Breast epithelium (tissue), 4 donors: ENCODE measurements at regions not wholly inside any gene's neighbourhood (a gene's known extent, or its start where the extent isn't known, plus 50 kb on each side); places are given as distances from the start of the nearest gene placed in this dataset.

Experiments
- DNase-seq, 2 donors: peaks; one replicate each; pipeline ENCODE4 v3.0.0-alpha.2; 2019; ENCODE audit warnings: low spot score in 2 of 2
- H3K27ac ChIP-seq, 2 donors: fragments of 200-600 bp; sonication (generic) in 1 of 2; one replicate each; pipeline ENCODE4 v1.5.1; 2016 to 2019; ENCODE audit warnings: mild to moderate bottlenecking in 1 of 2
- H3K27me3 ChIP-seq, 2 donors: fragments of 200-600 bp; sonication (generic) in 1 of 2; one replicate each; pipeline versions ENCODE4 v1.5.1 to v1.6.0; 2017 to 2019; ENCODE audit warnings: control low read depth in 1 of 2, mild to moderate bottlenecking in 1 of 2
- H3K36me3 ChIP-seq: fragments of 200-600 bp; one replicate; pipeline ENCODE4 v1.5.1; 2019
- H3K4me1 ChIP-seq, 2 donors: fragments of 200-600 bp; sonication (generic); one replicate each; pipeline ENCODE4 v1.5.1; 2016 to 2019; ENCODE audit warnings: control low read depth in 1 of 2
- H3K4me3 ChIP-seq, 3 donors: fragments of 200-600 bp; sonication (generic); 1 replicate in 2 of 3; 2 replicates in 1 of 3; pipeline ENCODE4 v1.5.1; 2016 to 2019; ENCODE audit warnings: mild to moderate bottlenecking in 3 of 3, moderate library complexity in 2 of 3
- H3K9me3 ChIP-seq, 2 donors: fragments of 200-600 bp; sonication (generic) in 1 of 2; one replicate each; pipeline ENCODE4 v1.5.1; 2016 to 2019; ENCODE audit warnings: control low read depth in 1 of 2
- POLR2A ChIP-seq: fragments of 450-650 bp; IDR thresholded peaks from one replicate; pipeline ENCODE4 v1.6.1; 2016; ENCODE audit warnings: antibody characterized with exemption, mild to moderate bottlenecking, moderate library complexity
- POLR2AphosphoS5 ChIP-seq, 3 donors: sonication (generic); formaldehyde crosslinking; IDR thresholded peaks; one replicate each; pipeline ENCODE4 v1.6.1; 2017; ENCODE audit warnings: antibody characterized with exemption in 3 of 3
- intact Hi-C: fragments of 100-400 bp; cut with DNase I; formaldehyde crosslinking; loops from one replicate; pipeline ENCODE4 v1.15.1; 2023; ENCODE audit warnings: low total_unique reads
- TF ChIP-seq, protein P1 (sequence below), 3 donors: fragments of 450-650 bp; IDR thresholded peaks; one replicate each; pipeline ENCODE4 v1.5.1; 2016 to 2017; ENCODE audit warnings: antibody characterized with exemption in 3 of 3, mild to moderate bottlenecking in 3 of 3, moderate library complexity in 3 of 3

DNA sequence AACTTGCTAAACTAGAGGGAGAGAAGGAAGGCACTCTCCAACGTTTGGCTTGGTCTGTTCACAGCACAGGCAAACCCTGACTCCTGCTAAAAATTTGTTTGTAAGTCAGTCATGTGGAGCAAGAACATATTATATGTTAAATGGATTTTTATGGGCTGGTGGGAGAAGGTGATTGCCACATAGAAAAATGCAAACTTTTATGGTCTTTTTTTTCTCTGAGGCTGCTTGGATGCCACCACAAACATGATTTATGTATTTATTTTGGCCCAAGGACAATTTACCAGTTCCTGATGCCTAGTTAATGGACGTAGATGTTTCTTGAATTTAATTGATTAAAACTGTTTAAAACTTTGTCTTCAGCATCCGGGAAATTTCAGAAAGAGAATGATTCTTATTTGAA lies 274.2 kb upstream of the MYOCD start:
- H3K9me3 ChIP-seq, result no peaks in the 10 kb centered on the region
- no peak overlapping the region for H3K4me3 ChIP-seq
- DNase-seq, result no peak
- H3K4me1 ChIP-seq, result no peaks in the 10 kb centered on the region
- no peak for TF ChIP-seq POLR2A
- TF ChIP-seq, protein P1, sequence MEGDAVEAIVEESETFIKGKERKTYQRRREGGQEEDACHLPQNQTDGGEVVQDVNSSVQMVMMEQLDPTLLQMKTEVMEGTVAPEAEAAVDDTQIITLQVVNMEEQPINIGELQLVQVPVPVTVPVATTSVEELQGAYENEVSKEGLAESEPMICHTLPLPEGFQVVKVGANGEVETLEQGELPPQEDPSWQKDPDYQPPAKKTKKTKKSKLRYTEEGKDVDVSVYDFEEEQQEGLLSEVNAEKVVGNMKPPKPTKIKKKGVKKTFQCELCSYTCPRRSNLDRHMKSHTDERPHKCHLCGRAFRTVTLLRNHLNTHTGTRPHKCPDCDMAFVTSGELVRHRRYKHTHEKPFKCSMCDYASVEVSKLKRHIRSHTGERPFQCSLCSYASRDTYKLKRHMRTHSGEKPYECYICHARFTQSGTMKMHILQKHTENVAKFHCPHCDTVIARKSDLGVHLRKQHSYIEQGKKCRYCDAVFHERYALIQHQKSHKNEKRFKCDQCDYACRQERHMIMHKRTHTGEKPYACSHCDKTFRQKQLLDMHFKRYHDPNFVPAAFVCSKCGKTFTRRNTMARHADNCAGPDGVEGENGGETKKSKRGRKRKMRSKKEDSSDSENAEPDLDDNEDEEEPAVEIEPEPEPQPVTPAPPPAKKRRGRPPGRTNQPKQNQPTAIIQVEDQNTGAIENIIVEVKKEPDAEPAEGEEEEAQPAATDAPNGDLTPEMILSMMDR (IDR thresholded peaks at IDR 0.05), result no peak
- no peak for TF ChIP-seq POLR2AphosphoS5 (IDR thresholded peaks at IDR 0.05)
- H3K27ac ChIP-seq, result no peak overlapping the region
- H3K36me3 ChIP-seq, result no peaks in the 10 kb centered on the region
- H3K27me3 ChIP-seq, result no peaks in the 10 kb centered on the region
- intact Hi-C loops, result no loop called here

DNA sequence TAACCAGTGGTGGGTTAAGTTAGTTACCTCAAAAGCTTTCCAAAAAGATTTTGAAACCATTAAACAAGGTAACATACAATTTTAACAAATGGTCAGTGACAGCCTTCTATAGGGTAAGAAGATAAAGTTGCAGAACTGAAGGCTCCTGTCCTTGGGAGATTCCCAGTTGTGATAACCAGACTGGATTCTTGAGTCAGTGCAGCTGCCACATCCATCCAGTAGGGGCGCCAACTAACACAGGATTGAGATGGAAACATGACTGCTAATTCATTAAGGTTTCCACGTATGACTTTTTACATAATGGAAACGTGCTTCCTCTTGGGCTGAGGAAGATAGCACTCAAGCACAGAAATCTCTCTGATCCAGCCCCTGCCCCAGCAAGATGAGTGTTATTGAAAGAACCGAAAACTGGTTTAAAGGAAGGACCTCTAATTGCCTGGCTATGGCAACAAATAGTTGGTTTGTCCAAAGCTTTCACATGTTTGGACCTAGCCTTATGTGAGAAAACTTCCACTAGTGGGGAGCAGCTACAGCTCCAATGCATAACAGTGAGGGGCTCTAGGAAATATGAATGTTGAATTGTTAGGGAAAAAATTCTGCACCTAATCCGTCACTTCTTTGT lies 269.8 kb upstream of the MYOCD start:
- no peak overlapping the region for H3K4me3 ChIP-seq
- no peaks in the 10 kb centered on the region for H3K36me3 ChIP-seq
- H3K27me3 ChIP-seq, result no peaks in the 10 kb centered on the region
- no peaks in the 10 kb centered on the region for H3K4me1 ChIP-seq
- TF ChIP-seq POLR2AphosphoS5 (IDR thresholded peaks at IDR 0.05), result no peak
- TF ChIP-seq POLR2A, result no peak
- TF ChIP-seq, protein P1 (IDR thresholded peaks at IDR 0.05), result no peak
- intact Hi-C loops, result no loop called here
- no peak for DNase-seq
- no peak overlapping the region for H3K27ac ChIP-seq
- H3K9me3 ChIP-seq, result no peaks in the 10 kb centered on the region

DNA sequence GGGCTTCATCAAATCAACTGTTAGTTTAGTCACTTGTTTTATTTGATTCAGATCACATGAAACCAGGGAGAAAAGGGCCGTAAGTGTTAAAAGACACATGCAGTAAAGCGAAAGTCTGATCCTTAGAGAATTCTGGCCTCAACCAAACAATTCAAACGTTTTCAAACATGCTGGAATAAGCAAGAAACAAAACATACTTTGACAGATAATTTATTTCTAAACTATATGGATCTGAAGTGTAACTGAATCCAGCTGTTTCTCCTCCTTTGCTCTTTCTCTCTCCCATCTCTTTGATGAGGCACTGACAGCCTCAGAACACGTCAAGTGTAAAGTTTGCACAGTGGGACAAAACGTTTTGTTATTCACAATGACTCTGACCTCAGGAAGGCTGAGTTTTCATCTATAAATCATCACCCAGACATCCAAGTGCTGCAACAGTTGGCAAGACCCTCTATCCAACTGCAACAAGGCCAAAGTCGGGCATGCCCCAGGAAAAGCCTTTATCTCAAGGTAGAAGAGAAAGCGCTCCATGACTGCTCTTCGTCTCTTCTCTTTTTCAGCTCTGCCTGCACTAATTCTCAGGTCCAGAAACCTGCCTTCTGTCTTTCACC lies 267.1 kb upstream of the MYOCD start:
- Histone ChIP-seq H3K4me1 (no peaks in the 10 kb centered on the region), H3K27me3 (no peaks in the 10 kb centered on the region), H3K27ac (no peak overlapping the region), H3K9me3 (no peaks in the 10 kb centered on the region), H3K36me3 (no peaks in the 10 kb centered on the region), H3K4me3 (no peak overlapping the region)
- TF ChIP-seq POLR2A, result no peak
- TF ChIP-seq, protein P1 (IDR thresholded peaks at IDR 0.05), result no peak
- TF ChIP-seq POLR2AphosphoS5 (IDR thresholded peaks at IDR 0.05), result no peak
- DNase-seq, result no peak
- intact Hi-C loops, result no loop called here

- no peak for TF ChIP-seq POLR2AphosphoS5 (IDR thresholded peaks at IDR 0.05)
- TF ChIP-seq POLR2A, result no peak
- TF ChIP-seq, protein P1 (IDR thresholded peaks at IDR 0.05), result no peak
- no peaks in the 10 kb centered on the region for H3K4me1 ChIP-seq
- intact Hi-C loops, result no loop called here
- no peaks in the 10 kb centered on the region for H3K36me3 ChIP-seq
- no peak for DNase-seq
- H3K9me3 ChIP-seq, result no peaks in the 10 kb centered on the region
- H3K27ac ChIP-seq, result no peak overlapping the region
- no peaks in the 10 kb centered on the region for H3K27me3 ChIP-seq
- H3K4me3 ChIP-seq, result no peak overlapping the region
Observed at GRCh38 chr17:12402963-12403622, 262.6 kb upstream of the MYOCD start.

GRCh38 chr17:12403881-12404398 lies 261.8 kb upstream of the MYOCD start:
- H3K4me1 ChIP-seq, result no peaks in the 10 kb centered on the region
- H3K27me3 ChIP-seq, result no peaks in the 10 kb centered on the region
- intact Hi-C loops, result no loop called here
- H3K4me3 ChIP-seq, result no peak overlapping the region
- DNase-seq, result no peak
- no peaks in the 10 kb centered on the region for H3K9me3 ChIP-seq
- H3K27ac ChIP-seq, result no peak overlapping the region
- TF ChIP-seq, protein P1 (IDR thresholded peaks at IDR 0.05), result no peak
- no peak for TF ChIP-seq POLR2A
- no peak for TF ChIP-seq POLR2AphosphoS5 (IDR thresholded peaks at IDR 0.05)
- no peaks in the 10 kb centered on the region for H3K36me3 ChIP-seq
